B cell (primary cell): ENCODE measurements at regions not wholly inside any gene's neighbourhood (a gene's known extent, or its start where the extent isn't known, plus 50 kb on each side); places are given as distances from the start of the nearest gene placed in this dataset.

ENCODE experiments used
- EZH2 ChIP-seq: IDR thresholded peaks from 2 replicates; pipeline ENCODE4 v1.6.1; 2012; ENCODE audit warnings: borderline replicate concordance, low read depth, mild to moderate bottlenecking, moderate library complexity, low read length; ENCODE audit not compliant: insufficient read depth, poor library complexity, severe bottlenecking
- TF ChIP-seq, protein P1 (sequence below): fragments of 200-600 bp; IDR thresholded peaks from one replicate; pipeline ENCODE4 v1.8.0; 2022; ENCODE audit warnings: antibody characterized with exemption, mild to moderate bottlenecking

DNA sequence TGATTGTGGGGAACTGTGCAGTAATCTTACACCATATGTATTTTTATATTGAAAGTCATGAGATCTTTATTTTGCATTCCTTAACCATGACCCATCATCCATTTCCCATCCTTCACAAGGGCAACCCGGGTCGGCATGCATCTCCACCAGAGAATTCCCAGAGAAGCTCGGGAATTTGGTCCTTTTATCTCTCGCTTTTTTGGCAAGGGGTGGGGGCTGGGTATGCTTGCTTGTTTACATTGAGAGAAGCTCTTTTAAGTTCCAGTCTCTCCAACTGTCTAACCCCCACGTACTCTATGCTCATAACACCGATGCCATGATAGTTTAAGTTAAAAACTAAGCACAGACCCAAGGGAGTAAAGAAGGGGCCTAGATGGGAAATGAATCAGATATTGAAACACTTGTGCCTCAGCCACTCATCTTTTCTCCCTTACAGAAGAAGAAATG lies 109.9 kb upstream of the NFIB start:
- TF ChIP-seq, protein P1, sequence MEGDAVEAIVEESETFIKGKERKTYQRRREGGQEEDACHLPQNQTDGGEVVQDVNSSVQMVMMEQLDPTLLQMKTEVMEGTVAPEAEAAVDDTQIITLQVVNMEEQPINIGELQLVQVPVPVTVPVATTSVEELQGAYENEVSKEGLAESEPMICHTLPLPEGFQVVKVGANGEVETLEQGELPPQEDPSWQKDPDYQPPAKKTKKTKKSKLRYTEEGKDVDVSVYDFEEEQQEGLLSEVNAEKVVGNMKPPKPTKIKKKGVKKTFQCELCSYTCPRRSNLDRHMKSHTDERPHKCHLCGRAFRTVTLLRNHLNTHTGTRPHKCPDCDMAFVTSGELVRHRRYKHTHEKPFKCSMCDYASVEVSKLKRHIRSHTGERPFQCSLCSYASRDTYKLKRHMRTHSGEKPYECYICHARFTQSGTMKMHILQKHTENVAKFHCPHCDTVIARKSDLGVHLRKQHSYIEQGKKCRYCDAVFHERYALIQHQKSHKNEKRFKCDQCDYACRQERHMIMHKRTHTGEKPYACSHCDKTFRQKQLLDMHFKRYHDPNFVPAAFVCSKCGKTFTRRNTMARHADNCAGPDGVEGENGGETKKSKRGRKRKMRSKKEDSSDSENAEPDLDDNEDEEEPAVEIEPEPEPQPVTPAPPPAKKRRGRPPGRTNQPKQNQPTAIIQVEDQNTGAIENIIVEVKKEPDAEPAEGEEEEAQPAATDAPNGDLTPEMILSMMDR: no peak
- TF ChIP-seq EZH2: no peak
